Esophagus muscularis mucosa (tissue), 4 donors: ENCODE measurements at regions not wholly inside any gene's neighbourhood (a gene's known extent, or its start where the extent isn't known, plus 50 kb on each side); places are given as distances from the start of the nearest gene placed in this dataset.

Experiments
- EP300 ChIP-seq: sonication (generic); formaldehyde crosslinking; IDR thresholded peaks from one replicate; pipeline ENCODE4 v1.6.1; 2017; ENCODE audit warnings: antibody characterized with exemption
- POLR2A ChIP-seq: fragments of 450-650 bp; IDR thresholded peaks from one replicate; pipeline ENCODE4 v1.6.1; 2017; ENCODE audit warnings: antibody characterized with exemption, moderate library complexity, mild to moderate bottlenecking, low read depth
- POLR2AphosphoS5 ChIP-seq, 2 donors: sonication (generic); formaldehyde crosslinking; IDR thresholded peaks; one replicate each; pipeline ENCODE4 v1.6.1; 2017; ENCODE audit warnings: antibody characterized with exemption in 2 of 2
- TF ChIP-seq, protein P1 (sequence below), 3 experiments: fragments of 200-600 bp in 2 of 3; fragments of 450-650 bp in 1 of 3; sonication (generic) in 2 of 3; IDR thresholded peaks; one replicate each; pipeline ENCODE4 v1.5.1; 2017 to 2019; ENCODE audit warnings: antibody characterized with exemption in 3 of 3, mild to moderate bottlenecking in 2 of 3, moderate library complexity in 1 of 3

GRCh38 chr1:91153341-91153740 lies 131.5 kb upstream of the ZNF644 start:
- TF ChIP-seq POLR2A, result no peak
- TF ChIP-seq, protein P1, sequence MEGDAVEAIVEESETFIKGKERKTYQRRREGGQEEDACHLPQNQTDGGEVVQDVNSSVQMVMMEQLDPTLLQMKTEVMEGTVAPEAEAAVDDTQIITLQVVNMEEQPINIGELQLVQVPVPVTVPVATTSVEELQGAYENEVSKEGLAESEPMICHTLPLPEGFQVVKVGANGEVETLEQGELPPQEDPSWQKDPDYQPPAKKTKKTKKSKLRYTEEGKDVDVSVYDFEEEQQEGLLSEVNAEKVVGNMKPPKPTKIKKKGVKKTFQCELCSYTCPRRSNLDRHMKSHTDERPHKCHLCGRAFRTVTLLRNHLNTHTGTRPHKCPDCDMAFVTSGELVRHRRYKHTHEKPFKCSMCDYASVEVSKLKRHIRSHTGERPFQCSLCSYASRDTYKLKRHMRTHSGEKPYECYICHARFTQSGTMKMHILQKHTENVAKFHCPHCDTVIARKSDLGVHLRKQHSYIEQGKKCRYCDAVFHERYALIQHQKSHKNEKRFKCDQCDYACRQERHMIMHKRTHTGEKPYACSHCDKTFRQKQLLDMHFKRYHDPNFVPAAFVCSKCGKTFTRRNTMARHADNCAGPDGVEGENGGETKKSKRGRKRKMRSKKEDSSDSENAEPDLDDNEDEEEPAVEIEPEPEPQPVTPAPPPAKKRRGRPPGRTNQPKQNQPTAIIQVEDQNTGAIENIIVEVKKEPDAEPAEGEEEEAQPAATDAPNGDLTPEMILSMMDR (IDR thresholded peaks at IDR 0.05), result no peak
- no peak for TF ChIP-seq POLR2AphosphoS5 (IDR thresholded peaks at IDR 0.05)
- TF ChIP-seq EP300, result no peak
